HG02973 (cell line): ENCODE measurements at regions not wholly inside any gene's neighbourhood (a gene's known extent, or its start where the extent isn't known, plus 50 kb on each side); places are given as distances from the start of the nearest gene placed in this dataset.
"Not testable (repeated sequence)": the region's sequence is repeated elsewhere in the genome, so short reads cannot be mapped to it uniquely, and the experiment has no call there.

Experiments
- ATAC-seq: cut with Tn5 transposase; IDR thresholded peaks from one replicate; pipeline ENCODE4 v1.9.1; 2021; ENCODE audit warnings: moderate library complexity; ENCODE audit not compliant: unreplicated experiment

- ATAC-seq, result no peak
Observed at GRCh38 chr4:27711041-27711440, 850.4 kb downstream of the STIM2 start.

- no peak for ATAC-seq
Observed at GRCh38 chr4:27714073-27714472, 853.4 kb downstream of the STIM2 start.

- ATAC-seq, result no peak
Observed at GRCh38 chr4:27716693-27717430, 856.2 kb downstream of the STIM2 start.

GRCh38 chr4:27717431-27717755, 856.8 kb downstream of the STIM2 start:
- ATAC-seq, result no peak

- ATAC-seq, result no peak
Observed at GRCh38 chr4:27720010-27720766, 859.5 kb downstream of the STIM2 start.

DNA sequence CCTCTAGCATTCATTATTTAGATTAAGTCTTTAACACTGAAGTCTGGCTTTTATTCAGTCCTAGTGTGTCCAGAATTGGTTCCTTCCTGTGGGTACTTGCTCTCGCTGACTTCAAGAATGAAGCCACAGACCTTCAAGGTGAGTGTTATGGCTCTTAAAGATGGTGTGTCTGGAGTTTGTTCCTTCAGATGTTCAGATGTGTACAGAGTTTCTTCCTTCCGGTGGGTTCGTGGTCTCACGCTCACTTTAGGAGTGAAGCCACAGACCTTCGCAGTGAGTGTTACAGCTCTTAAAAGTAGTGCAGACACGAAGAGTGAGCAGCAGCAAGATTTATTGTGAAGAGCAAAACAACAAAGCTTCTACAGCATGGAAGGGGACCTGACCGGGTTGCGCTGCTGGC, 860.6 kb downstream of the STIM2 start:
- ATAC-seq, result no peak

DNA sequence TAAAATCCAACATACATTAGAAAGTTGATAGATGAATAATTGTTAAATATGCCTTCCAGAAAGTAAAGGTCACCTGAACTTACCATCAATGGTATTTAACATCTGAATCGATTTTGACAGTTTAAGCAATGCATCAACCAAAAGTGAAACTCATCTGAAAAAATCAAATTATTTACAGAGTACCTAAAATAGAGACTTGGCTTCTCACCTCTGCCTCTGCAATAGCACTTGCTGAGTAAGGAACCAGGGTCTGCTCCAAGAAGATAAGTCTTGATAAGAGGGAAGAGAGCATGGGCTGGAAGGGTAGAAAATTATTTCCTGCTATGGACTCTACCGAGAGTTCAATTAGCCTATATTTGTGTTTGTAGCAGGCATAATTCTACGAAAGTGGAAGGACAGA, 868.3 kb downstream of the STIM2 start:
- ATAC-seq, result no peak

DNA sequence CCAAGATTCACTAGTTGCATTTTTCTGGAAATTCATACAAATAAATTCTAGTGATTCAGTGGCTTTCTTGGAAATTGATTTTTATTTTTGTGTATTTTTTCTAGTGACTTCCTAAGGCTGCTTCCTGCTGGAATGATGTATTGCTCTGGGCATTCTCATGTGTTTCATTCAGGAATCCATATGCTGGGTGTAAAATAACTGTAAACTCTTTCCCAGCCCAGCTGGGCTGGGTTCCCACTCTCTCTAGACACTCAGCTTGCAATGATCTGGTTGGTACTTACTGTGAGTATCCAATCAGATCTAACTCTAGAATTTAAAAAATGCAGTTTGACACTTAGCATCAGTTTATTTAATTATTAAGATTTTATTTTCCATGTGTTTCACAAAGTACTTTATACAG, 882.2 kb downstream of the STIM2 start:
- no peak for ATAC-seq

GRCh38 chr4:27759611-27760575, 899.3 kb downstream of the STIM2 start:
- no peak for ATAC-seq

DNA sequence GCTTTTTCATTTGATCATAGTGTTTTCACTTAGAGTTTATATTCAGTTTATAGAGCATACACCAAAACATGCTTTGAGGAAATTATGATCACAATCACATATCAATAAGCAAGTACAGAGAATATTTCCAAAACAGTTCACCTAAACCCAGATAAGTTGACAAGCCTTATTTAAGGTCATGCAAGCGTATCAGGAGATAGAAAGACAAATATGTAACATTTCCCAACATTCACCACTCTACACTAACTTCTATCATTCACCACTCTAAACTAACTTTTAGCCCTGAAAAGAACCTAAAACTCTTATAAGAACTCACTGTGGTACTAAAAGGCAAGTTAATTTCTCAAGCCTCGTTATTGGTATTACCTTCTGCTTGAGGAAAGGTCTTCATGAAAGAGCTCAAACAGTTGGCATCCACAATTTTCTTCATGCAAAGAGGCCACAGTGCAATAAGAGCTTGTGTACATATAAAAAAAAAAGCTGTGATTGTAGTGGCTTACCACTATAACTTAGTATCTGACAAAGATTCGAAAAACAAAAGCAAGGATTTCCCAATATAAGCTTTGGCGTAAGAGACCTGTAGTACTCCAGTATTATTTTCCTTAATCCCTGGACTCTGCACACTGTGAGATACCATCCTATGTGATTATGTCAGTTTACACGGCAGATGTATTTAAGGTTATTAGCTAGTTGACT, 903.3 kb downstream of the STIM2 start:
- ATAC-seq, result no peak

DNA sequence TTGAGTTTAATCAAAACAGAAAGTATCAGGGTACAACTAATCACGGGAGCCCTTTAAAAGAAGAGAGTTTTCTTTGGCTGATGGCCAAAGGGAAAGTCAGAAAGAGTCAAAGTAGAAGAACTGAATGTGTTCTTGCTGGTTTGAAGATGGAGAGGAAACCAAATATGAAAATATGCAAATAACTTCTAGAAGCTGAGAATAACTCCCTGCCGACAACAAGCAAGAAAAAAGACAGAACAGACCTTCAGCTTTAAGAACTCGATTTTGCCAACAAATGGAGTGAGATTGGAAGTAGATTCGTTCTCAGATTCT, 903.8 kb downstream of the STIM2 start:
- no peak for ATAC-seq

DNA sequence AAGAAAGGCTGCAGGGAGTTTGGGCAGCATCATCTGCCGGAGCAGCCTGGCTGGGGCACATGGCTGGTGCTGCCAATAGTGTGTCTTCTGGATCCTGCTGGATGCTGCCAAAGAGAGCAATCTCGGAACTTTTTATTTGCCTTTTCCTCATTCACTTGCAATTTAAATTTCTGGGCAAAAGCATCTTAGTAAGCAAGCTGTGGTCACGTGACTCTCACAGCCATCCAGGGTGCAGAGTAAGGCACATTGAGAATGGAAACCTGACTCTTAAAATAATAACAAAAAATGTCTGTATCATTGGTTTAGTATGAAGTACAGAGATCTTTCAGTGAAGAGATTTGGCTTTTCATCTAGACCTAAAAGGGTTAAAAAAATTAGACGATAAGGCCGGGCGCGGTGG, 910.3 kb downstream of the STIM2 start:
- ATAC-seq, result no peak

GRCh38 chr4:27775156-27775555, 914.5 kb downstream of the STIM2 start:
- no peak for ATAC-seq

DNA sequence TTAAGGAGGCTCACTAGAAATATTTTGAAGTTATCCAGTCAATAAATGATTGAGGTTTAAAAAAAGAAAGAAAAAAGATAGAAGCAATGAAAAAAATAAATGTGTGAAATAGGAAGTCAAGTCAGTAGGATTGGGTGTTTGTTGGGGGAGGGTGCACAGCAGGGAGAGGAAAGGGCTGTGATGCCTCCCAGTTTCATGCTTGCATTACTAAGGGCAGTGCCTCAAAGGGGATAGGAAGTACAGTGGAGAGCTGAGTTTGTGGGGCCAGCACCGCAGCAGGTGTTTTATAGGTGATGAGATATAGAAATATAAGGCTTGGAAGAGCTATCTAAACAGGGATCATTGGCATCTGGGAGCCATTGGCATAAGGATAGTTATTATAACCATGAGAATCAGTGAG, 919.2 kb downstream of the STIM2 start:
- ATAC-seq, result no peak

DNA sequence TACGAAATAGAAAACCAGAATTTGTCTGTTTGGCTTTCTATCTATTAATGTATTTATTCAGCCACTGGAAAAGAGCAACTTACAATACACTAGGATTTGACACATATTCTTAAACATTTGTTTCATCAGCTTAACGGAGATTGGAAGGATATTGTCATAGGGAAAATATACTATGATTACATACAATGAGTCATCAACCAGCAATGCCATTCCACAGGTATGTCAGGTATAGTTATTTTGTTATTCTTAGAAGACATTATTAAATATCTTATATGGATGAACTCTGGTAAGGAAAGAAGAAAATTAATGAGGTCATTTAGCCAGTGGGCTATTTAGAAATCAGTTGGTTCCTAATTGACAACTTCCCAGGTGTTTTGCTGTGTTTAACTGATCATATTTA, 926.6 kb downstream of the STIM2 start:
- ATAC-seq, result no peak

- no peak for ATAC-seq
Observed at GRCh38 chr4:27789773-27790172, 929.1 kb downstream of the STIM2 start.

DNA sequence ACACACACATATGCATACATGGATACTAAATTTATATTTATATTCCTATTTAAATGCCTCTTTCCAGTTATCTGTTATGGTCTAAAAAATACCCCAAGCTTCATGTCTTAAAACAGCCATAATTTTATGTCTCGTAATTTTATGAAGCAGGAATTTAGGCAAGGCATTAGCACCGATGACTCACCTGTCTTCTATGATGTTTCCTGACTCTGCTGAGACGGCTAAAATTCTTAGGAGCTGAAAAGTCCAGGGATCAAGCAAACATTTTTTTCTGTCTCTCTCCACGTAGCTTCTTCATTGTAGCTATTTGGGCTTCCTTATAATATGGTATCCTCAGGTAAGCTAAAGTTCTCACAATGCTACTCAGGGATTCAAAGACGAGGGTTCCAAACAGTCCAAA, 930.3 kb downstream of the STIM2 start:
- ATAC-seq, result no peak

- no peak for ATAC-seq
Observed at GRCh38 chr4:27791640-27792039, 931.0 kb downstream of the STIM2 start.

DNA sequence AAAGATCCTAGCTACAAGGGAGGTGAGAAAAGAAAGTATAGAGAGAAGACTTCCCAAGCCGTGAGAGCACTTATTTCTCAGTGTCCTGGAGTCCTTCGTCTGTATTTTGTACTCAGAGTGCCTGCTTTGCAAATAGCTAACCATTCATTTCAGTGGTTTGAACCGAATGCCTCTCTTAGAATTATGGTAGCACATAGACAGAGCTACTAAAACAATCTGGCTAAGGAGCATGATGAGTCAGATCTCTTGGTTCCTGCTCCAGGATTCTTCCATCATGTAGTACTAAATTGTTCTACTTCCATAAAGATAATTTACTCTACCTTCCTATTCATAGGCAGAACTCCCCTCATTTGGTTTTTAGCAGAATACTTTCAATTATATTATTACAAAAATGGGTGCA, 946.6 kb downstream of the STIM2 start:
- ATAC-seq, result no peak

DNA sequence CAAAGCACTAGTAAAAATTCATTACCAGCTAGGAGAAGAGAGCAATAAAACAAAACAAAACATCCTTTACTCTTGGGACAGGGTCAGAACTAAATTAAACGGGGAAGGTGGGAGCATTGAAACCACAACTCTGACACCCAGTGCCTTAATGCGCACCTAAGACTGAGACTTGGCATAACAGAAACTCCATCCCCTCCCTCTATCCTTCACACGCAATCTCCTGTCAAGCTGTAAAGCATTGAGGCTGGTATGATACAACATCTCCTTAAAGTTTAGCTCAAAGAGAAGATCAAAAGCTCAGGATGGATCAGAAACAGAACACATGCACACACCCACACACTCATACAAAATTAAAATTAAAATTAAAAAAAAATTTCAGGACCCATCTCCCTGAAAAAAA, 951.3 kb downstream of the STIM2 start:
- ATAC-seq, result no peak

- not testable (repeated sequence) for ATAC-seq
Observed at GRCh38 chr4:27813226-27813625, 952.6 kb downstream of the STIM2 start.
